ENCODE measurements at regions not wholly inside any gene's neighbourhood (a gene's known extent, or its start where the extent isn't known, plus 50 kb on each side); places are given as distances from the start of the nearest gene placed in this dataset.

DNA sequence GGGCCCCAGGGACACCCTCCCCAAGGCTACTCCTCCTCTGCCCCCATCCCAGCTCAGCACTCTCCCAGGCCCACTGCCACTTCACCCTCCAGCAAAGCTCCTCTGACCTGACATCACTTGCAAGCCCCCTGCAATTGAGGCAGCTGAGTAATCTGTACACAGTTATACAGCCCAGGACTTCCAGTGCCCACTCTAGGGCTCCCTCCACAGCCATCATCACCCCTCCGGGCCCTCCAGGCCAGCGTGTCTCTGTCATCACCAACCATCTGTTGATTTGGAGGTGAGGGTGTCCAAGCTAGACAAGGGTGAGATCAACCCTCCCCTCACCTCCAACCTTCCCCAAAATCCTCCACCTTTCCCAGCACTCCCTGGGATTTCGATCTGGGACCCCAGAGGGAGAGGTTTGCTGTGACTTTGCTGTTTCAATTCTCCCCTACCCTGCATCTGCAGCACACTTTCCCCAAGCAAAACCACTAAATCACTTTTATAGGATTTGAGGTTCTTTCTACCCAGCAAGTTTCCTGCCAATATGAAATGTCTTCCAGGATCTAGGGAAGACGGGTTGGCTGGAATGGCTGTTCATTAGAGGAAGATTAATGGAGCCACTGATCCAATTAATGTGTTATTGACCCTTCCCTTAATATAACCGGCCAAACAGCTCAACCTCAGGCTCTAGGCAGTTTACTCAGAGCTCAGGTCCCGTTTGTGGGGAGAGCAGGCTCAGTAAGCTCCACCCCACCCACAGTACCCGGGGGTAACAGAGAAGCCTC lies 92.9 kb downstream of the CHST1 start:
- Histone ChIP-seq H3K9me3 (ENCODE audit: control insufficient read depth, insufficient read depth, low read depth, low read length) (no peaks in the 10 kb centered on the region), H3K27ac (ENCODE audit: low read length) (no peak overlapping the region), H3K4me3 (ENCODE audit: low read depth in 2 of 2, low read length in 2 of 2) (no peak overlapping the region), H3K4me1 (ENCODE audit: control insufficient read depth, insufficient read depth, low read length) (no peaks in the 10 kb centered on the region), H3K27me3 (ENCODE audit: control insufficient read depth, insufficient read depth, low read length) (peaks cover 9% of the 10 kb centered on the region; the same call in 1 of the 2 replicates), H3K36me3 (ENCODE audit: control insufficient read depth, insufficient read depth, low read length) (no peaks in the 10 kb centered on the region)
- POLR2A ChIA-PET = no interaction called here
- CTCF ChIA-PET = no interaction called here
- DNase-seq (ENCODE audit: low read depth, low spot score) (no peak), ATAC-seq (no peak)
- TF ChIP-seq POLR2AphosphoS5 (IDR thresholded peaks at IDR 0.05; ENCODE audit: low read depth, low read length) (no peak), SIN3A (IDR thresholded peaks at IDR 0.05; ENCODE audit: borderline replicate concordance, insufficient read depth, low read depth, low read length) (no peak), TCF7L2 (IDR thresholded peaks at IDR 0.05; ENCODE audit: low read depth, low read length) (no peak)
- TF ChIP-seq, protein P1, sequence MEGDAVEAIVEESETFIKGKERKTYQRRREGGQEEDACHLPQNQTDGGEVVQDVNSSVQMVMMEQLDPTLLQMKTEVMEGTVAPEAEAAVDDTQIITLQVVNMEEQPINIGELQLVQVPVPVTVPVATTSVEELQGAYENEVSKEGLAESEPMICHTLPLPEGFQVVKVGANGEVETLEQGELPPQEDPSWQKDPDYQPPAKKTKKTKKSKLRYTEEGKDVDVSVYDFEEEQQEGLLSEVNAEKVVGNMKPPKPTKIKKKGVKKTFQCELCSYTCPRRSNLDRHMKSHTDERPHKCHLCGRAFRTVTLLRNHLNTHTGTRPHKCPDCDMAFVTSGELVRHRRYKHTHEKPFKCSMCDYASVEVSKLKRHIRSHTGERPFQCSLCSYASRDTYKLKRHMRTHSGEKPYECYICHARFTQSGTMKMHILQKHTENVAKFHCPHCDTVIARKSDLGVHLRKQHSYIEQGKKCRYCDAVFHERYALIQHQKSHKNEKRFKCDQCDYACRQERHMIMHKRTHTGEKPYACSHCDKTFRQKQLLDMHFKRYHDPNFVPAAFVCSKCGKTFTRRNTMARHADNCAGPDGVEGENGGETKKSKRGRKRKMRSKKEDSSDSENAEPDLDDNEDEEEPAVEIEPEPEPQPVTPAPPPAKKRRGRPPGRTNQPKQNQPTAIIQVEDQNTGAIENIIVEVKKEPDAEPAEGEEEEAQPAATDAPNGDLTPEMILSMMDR (IDR thresholded peaks at IDR 0.05) = no peak
- TF ChIP-seq, protein P2, sequence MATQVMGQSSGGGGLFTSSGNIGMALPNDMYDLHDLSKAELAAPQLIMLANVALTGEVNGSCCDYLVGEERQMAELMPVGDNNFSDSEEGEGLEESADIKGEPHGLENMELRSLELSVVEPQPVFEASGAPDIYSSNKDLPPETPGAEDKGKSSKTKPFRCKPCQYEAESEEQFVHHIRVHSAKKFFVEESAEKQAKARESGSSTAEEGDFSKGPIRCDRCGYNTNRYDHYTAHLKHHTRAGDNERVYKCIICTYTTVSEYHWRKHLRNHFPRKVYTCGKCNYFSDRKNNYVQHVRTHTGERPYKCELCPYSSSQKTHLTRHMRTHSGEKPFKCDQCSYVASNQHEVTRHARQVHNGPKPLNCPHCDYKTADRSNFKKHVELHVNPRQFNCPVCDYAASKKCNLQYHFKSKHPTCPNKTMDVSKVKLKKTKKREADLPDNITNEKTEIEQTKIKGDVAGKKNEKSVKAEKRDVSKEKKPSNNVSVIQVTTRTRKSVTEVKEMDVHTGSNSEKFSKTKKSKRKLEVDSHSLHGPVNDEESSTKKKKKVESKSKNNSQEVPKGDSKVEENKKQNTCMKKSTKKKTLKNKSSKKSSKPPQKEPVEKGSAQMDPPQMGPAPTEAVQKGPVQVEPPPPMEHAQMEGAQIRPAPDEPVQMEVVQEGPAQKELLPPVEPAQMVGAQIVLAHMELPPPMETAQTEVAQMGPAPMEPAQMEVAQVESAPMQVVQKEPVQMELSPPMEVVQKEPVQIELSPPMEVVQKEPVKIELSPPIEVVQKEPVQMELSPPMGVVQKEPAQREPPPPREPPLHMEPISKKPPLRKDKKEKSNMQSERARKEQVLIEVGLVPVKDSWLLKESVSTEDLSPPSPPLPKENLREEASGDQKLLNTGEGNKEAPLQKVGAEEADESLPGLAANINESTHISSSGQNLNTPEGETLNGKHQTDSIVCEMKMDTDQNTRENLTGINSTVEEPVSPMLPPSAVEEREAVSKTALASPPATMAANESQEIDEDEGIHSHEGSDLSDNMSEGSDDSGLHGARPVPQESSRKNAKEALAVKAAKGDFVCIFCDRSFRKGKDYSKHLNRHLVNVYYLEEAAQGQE (IDR thresholded peaks at IDR 0.05; ENCODE audit: insufficient read depth in 1 of 2, low read depth in 2 of 2, low read length in 1 of 2) = no peak
- intact Hi-C loops (cut with micrococcal nuclease; ENCODE audit: unreplicated experiment) (no loop called here), in situ Hi-C loops (cut with HindIII; ENCODE audit: low pct_unique_long_range_greater_than_20kb, low sequenced_read_pairs) (no loop called here)
- BruUV-seq (replicated peaks) = no TSS peak

DNA sequence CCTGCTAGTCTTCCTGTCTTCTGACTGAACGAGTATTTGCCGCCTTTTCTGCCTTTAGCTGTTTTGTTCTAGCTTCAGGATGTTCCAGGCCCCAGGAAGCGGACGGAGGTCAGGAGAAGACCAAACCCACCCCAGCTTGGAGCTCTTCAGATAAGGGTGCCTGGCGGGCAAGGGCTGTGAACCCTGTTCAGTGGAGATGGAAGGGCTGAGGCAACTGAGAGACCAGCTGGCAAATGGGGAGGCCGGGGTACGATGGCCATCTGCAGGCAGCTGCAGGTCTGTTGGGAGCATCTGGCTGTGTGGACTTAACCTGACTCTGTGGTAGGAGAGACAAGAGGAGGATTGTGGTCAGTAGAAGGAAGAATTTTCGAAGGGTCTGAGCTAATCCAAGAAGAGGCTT lies 95.6 kb downstream of the CHST1 start:
- ChIA-PET POLR2A (no interaction called here), CTCF (no interaction called here)
- Histone ChIP-seq H3K9me3 (ENCODE audit: control insufficient read depth, insufficient read depth, low read depth, low read length) (no peaks in the 10 kb centered on the region), H3K4me1 (ENCODE audit: control insufficient read depth, insufficient read depth, low read length) (no peaks in the 10 kb centered on the region), H3K27me3 (ENCODE audit: control insufficient read depth, insufficient read depth, low read length) (peaks cover 6% of the 10 kb centered on the region; the same call in 1 of the 2 replicates), H3K4me3 (ENCODE audit: low read depth in 2 of 2, low read length in 2 of 2) (no peak overlapping the region), H3K27ac (ENCODE audit: low read length) (no peak overlapping the region), H3K36me3 (ENCODE audit: control insufficient read depth, insufficient read depth, low read length) (no peaks in the 10 kb centered on the region)
- TF ChIP-seq, protein P2 (IDR thresholded peaks at IDR 0.05; ENCODE audit: insufficient read depth in 1 of 2, low read depth in 2 of 2, low read length in 1 of 2) = no peak
- no peak for TF ChIP-seq POLR2AphosphoS5 (IDR thresholded peaks at IDR 0.05; ENCODE audit: low read depth, low read length)
- TF ChIP-seq TCF7L2 (IDR thresholded peaks at IDR 0.05; ENCODE audit: low read depth, low read length) = no peak
- no TSS peak for BruUV-seq (replicated peaks)
- DNase-seq (ENCODE audit: low read depth, low spot score) (no peak), ATAC-seq (no peak)
- intact Hi-C loops (cut with micrococcal nuclease; ENCODE audit: unreplicated experiment) = no loop called here
- in situ Hi-C loops (cut with HindIII; ENCODE audit: low pct_unique_long_range_greater_than_20kb, low sequenced_read_pairs) = no loop called here

Data from Panc1 (cell line).